ENCODE measurements at regions not wholly inside any gene's neighbourhood (a gene's known extent, or its start where the extent isn't known, plus 50 kb on each side); places are given as distances from the start of the nearest gene placed in this dataset.

- H3K27me3 ChIP-seq, result no peaks in the 10 kb centered on the region
- intact Hi-C loops (cut with DNase I), result no loop called here
- H3K9me3 ChIP-seq, result no peaks in the 10 kb centered on the region
- WGBS, 2 donors, result 52 to 61% methylated on average over 2 of the region's 2 CpGs
- H3K27ac ChIP-seq, result no peak overlapping the region
- H3K4me3 ChIP-seq, result no peak overlapping the region
- no peaks in the 10 kb centered on the region for H3K4me1 ChIP-seq
- TF ChIP-seq CTCF (IDR thresholded peaks at IDR 0.05) (no peak), POLR2A (IDR thresholded peaks at IDR 0.05) (no peak)
- DNase-seq, result no peak
- H3K36me3 ChIP-seq, result no peaks in the 10 kb centered on the region
These were observed 457.7 kb downstream of the CETN3 start for GRCh38 chr5:89951876-89952275.

- intact Hi-C loops (cut with DNase I), result no loop called here
- no peaks in the 10 kb centered on the region for H3K9me3 ChIP-seq
- 60 to 75% methylated on average over 1 of the region's 1 CpG for WGBS, 2 donors
- H3K36me3 ChIP-seq, result no peaks in the 10 kb centered on the region
- no peak for DNase-seq
- no peaks in the 10 kb centered on the region for H3K27me3 ChIP-seq
- H3K4me3 ChIP-seq, result no peak overlapping the region
- TF ChIP-seq CTCF (IDR thresholded peaks at IDR 0.05) (no peak), POLR2A (IDR thresholded peaks at IDR 0.05) (no peak)
- H3K4me1 ChIP-seq, result no peaks in the 10 kb centered on the region
- H3K27ac ChIP-seq, result no peak overlapping the region
These were observed 459.3 kb downstream of the CETN3 start for GRCh38 chr5:89950234-89950633.

GRCh38 chr5:89948977-89949376 lies 460.6 kb downstream of the CETN3 start:
- H3K9me3 ChIP-seq, result no peaks in the 10 kb centered on the region
- 62 to 90% methylated on average over 1 of the region's 1 CpG for WGBS, 2 donors
- H3K4me1 ChIP-seq, result no peaks in the 10 kb centered on the region
- TF ChIP-seq POLR2A (IDR thresholded peaks at IDR 0.05) (no peak), CTCF (IDR thresholded peaks at IDR 0.05) (no peak)
- no peak for DNase-seq
- no peaks in the 10 kb centered on the region for H3K27me3 ChIP-seq
- no peaks in the 10 kb centered on the region for H3K36me3 ChIP-seq
- no peak overlapping the region for H3K27ac ChIP-seq
- intact Hi-C loops (cut with DNase I), result no loop called here
- H3K4me3 ChIP-seq, result no peak overlapping the region

- no peak for TF ChIP-seq CTCF (IDR thresholded peaks at IDR 0.05)
- no peak for TF ChIP-seq POLR2A (IDR thresholded peaks at IDR 0.05)
- Histone ChIP-seq H3K27ac (no peak overlapping the region), H3K9me3 (no peaks in the 10 kb centered on the region), H3K4me3 (no peak overlapping the region), H3K4me1 (no peaks in the 10 kb centered on the region), H3K36me3 (no peaks in the 10 kb centered on the region), H3K27me3 (no peaks in the 10 kb centered on the region)
- 75 to 81% methylated on average over 2 of the region's 2 CpGs for WGBS, 2 donors
- intact Hi-C loops (cut with DNase I), result no loop called here
- DNase-seq, result no peak
These were observed 462.6 kb downstream of the CETN3 start for GRCh38 chr5:89946916-89947315.

GRCh38 chr5:89946508-89946907 lies 463.0 kb downstream of the CETN3 start:
- no peaks in the 10 kb centered on the region for H3K4me1 ChIP-seq
- H3K27ac ChIP-seq, result no peak overlapping the region
- H3K36me3 ChIP-seq, result no peaks in the 10 kb centered on the region
- no peaks in the 10 kb centered on the region for H3K9me3 ChIP-seq
- no peak for TF ChIP-seq CTCF (IDR thresholded peaks at IDR 0.05)
- no peak for TF ChIP-seq POLR2A (IDR thresholded peaks at IDR 0.05)
- no peak for DNase-seq
- intact Hi-C loops (cut with DNase I), result no loop called here
- no peak overlapping the region for H3K4me3 ChIP-seq
- 59 to 60% methylated on average over 4 of the region's 4 CpGs for WGBS, 2 donors
- H3K27me3 ChIP-seq, result no peaks in the 10 kb centered on the region
